OCI-LY3 (cell line): ENCODE measurements at regions not wholly inside any gene's neighbourhood (a gene's known extent, or its start where the extent isn't known, plus 50 kb on each side); places are given as distances from the start of the nearest gene placed in this dataset.

Source experiments
- H2AFZ ChIP-seq: fragments of 200-600, 300-600 bp; shearing (Covaris generic); 2 replicates; pipeline ENCODE4 v1.6.0; 2014; ENCODE audit warnings: antibody characterized with exemption, low read depth, low read length
- H3K27ac ChIP-seq: fragments of 200-600, 300-600 bp; sonication (generic); 2 replicates; pipeline ENCODE4 v1.5.1; 2014; ENCODE audit warnings: mild to moderate bottlenecking, low read length, moderate library complexity, mixed read lengths
- H3K27me3 ChIP-seq: fragments of 200-600, 300-600 bp; sonication (generic); 2 replicates; pipeline ENCODE4 v1.6.1; 2014; ENCODE audit warnings: low read depth, low read length, mixed read lengths
- H3K36me3 ChIP-seq: fragments of 200-600, 300-600 bp; sonication (generic); replicated peaks from 2 replicates; pipeline ENCODE3; 2014; ENCODE audit warnings: low read depth, low read length, mixed read lengths
- H3K4me1 ChIP-seq: fragments of 300-600, 200-600 bp; sonication (generic); 2 replicates; pipeline ENCODE4 v1.6.1; 2014; ENCODE audit warnings: low read length, mixed read lengths
- H3K4me2 ChIP-seq: fragments of 200-600, 300-600 bp; sonication (generic); 2 replicates; pipeline ENCODE4 v1.6.1; 2014; ENCODE audit warnings: low read length, mixed read lengths
- H3K4me3 ChIP-seq: fragments of 300-600, 200-600 bp; sonication (generic); 2 replicates; pipeline ENCODE4 v1.5.1; 2014; ENCODE audit warnings: antibody characterized with exemption, mild to moderate bottlenecking, low read length, moderate library complexity
- H3K79me2 ChIP-seq: fragments of 300-600, 200-600 bp; shearing (Covaris generic); 2 replicates; pipeline ENCODE4 v1.6.1; 2014; ENCODE audit warnings: mild to moderate bottlenecking, low read length, mixed read lengths
- H3K9ac ChIP-seq: fragments of 300-600, 200-600 bp; shearing (Covaris generic); 2 replicates; pipeline ENCODE4 v1.6.0; 2014; ENCODE audit warnings: mild to moderate bottlenecking, low read length, moderate library complexity
- H3K9me3 ChIP-seq: fragments of 200-600, 300-600 bp; shearing (Covaris generic); 2 replicates; pipeline ENCODE4 v1.6.1; 2014; ENCODE audit warnings: low read length, mixed read lengths; ENCODE audit not compliant: insufficient read depth
- H4K20me1 ChIP-seq: fragments of 200-600, 300-600 bp; sonication (generic); 2 replicates; pipeline ENCODE4 v1.6.1; 2016; ENCODE audit warnings: low read length, mixed read lengths; ENCODE audit not compliant: insufficient read depth
- EZH2phosphoT487 ChIP-seq: fragments of 200-600 bp; shearing (Covaris generic); IDR thresholded peaks from 2 replicates; pipeline ENCODE4 v1.6.1; 2018; ENCODE audit warnings: antibody characterized with exemption, mixed run types, low read depth
- TF ChIP-seq, protein P1 (sequence below): fragments of 200-600, 300-600 bp; sonication (generic); IDR thresholded peaks from 2 replicates; pipeline ENCODE4 v1.5.1; 2014; ENCODE audit warnings: antibody characterized with exemption, low read length, low read depth

DNA sequence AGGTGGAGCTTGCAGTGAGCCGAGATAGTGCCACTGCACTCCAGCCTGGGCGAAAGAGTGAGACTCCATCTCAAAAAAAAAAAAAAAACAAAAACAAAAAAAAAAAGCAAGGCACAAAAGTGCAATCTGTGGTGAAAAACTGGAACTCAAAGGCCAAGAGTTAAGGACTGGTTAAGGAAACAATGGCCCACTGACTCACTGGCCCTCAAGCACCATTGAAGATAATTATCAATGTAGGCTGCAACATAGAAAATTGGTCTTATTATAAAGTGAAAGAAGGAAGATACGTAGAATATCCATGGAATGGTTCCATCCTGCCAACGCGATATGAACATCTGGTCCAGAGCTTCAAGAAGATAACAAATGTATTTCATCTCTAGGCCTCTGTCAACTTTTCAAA lies 444.2 kb downstream of the SOX9 start:
- H3K4me1 ChIP-seq, result no peaks in the 10 kb centered on the region
- H3K79me2 ChIP-seq, result no peaks in the 10 kb centered on the region
- H3K27me3 ChIP-seq, result no peaks in the 10 kb centered on the region
- H4K20me1 ChIP-seq, result no peaks in the 10 kb centered on the region
- H2AFZ ChIP-seq, result no peak overlapping the region
- no peaks in the 10 kb centered on the region for H3K36me3 ChIP-seq
- no peak overlapping the region for H3K9ac ChIP-seq
- H3K4me2 ChIP-seq, result no peak overlapping the region
- H3K27ac ChIP-seq, result no peak overlapping the region
- no peak for TF ChIP-seq EZH2phosphoT487
- TF ChIP-seq, protein P1, sequence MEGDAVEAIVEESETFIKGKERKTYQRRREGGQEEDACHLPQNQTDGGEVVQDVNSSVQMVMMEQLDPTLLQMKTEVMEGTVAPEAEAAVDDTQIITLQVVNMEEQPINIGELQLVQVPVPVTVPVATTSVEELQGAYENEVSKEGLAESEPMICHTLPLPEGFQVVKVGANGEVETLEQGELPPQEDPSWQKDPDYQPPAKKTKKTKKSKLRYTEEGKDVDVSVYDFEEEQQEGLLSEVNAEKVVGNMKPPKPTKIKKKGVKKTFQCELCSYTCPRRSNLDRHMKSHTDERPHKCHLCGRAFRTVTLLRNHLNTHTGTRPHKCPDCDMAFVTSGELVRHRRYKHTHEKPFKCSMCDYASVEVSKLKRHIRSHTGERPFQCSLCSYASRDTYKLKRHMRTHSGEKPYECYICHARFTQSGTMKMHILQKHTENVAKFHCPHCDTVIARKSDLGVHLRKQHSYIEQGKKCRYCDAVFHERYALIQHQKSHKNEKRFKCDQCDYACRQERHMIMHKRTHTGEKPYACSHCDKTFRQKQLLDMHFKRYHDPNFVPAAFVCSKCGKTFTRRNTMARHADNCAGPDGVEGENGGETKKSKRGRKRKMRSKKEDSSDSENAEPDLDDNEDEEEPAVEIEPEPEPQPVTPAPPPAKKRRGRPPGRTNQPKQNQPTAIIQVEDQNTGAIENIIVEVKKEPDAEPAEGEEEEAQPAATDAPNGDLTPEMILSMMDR, result no peak
- H3K9me3 ChIP-seq, result no peaks in the 10 kb centered on the region
- no peak overlapping the region for H3K4me3 ChIP-seq

DNA sequence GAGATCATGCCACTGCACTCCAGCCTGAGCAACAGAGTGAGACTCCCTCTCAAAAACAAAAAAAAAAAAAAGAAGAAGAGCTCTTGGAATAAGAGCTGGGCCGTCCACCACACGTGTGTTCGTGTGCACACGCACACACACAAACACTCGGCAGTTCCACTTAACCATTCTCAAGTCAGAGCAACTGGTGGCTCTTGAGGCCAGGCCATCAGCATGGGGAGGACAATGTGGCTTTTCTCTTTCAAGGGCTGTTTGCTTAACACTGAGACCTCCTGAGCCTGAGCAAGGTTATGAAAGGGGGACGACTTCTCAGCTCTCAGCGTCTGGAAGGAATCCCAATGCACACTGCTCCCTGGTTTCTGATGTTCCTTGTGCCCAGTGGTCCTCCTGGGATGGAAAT lies 444.9 kb downstream of the SOX9 start:
- Histone ChIP-seq H4K20me1 (no peaks in the 10 kb centered on the region), H2AFZ (no peak overlapping the region), H3K9me3 (no peaks in the 10 kb centered on the region), H3K4me3 (no peak overlapping the region), H3K27ac (no peak overlapping the region), H3K27me3 (no peaks in the 10 kb centered on the region), H3K79me2 (no peaks in the 10 kb centered on the region), H3K4me2 (no peak overlapping the region), H3K9ac (no peak overlapping the region), H3K36me3 (no peaks in the 10 kb centered on the region), H3K4me1 (no peaks in the 10 kb centered on the region)
- TF ChIP-seq, protein P1, result no peak
- no peak for TF ChIP-seq EZH2phosphoT487

DNA sequence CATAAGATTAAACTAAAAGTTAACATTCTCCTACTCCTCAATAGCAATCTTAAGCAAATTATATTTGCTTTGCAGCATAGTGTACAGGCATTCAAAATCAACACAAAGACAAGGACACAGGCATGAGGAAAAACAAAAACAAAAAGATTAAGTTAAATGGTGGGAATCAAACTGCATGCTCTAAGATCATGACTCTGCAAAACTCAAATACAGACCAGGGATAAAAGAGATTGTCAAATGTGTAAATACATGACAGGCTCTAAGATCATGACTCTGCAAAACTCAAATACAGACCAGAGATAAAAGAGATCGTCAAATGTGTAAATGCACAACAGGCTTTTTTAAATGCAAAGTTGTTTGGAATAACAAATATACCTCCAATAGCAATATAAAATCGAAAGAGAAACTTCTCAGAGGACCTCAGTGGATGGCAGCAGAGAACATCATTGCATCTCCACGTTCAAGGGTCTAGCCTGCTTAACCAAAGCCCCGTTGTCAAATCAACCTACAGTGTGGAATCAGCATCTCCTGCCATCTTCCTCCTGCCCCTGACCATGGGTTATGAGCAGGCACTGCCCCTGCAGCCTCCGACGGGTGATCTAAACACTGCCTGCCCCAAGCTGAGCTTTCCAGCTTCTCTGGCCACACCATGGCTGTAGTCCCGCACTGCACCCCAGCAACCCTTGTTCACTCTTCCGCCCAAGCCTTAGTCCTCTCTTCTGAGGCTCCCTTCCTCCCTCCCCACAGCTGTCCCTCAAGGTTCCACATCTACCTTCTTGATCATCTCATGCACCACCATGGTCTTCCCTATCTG lies 446.1 kb downstream of the SOX9 start:
- TF ChIP-seq EZH2phosphoT487, result no peak
- TF ChIP-seq, protein P1, result no peak
- Histone ChIP-seq H2AFZ (no peak overlapping the region), H3K4me1 (no peaks in the 10 kb centered on the region), H3K9me3 (no peaks in the 10 kb centered on the region), H4K20me1 (no peaks in the 10 kb centered on the region), H3K4me3 (no peak overlapping the region), H3K27ac (no peak overlapping the region), H3K79me2 (no peaks in the 10 kb centered on the region), H3K4me2 (no peak overlapping the region), H3K27me3 (no peaks in the 10 kb centered on the region), H3K36me3 (no peaks in the 10 kb centered on the region), H3K9ac (no peak overlapping the region)

DNA sequence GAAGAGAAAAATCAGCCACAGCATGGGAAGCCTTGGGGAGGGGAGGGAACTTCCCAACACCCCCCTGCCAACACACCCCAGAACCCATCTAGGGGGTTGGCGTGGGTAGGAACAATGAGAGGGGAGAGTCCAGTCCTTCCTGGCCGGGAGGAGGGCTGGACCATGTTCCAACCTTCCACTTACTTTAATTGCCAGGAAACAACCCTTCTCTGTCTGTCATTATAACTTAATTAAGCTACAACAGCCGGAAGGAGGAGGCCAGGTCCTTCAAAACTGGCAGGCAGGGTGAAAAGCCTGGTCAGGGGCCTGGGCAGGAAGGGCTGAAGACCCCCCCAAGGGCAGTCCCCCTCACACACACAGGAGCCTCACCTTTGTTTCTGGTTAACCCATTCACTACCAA lies 447.0 kb downstream of the SOX9 start:
- Histone ChIP-seq H3K4me3 (no peak overlapping the region), H3K79me2 (no peaks in the 10 kb centered on the region)
- TF ChIP-seq, protein P1, result no peak
- TF ChIP-seq EZH2phosphoT487, result no peak

More for the DNA sequence above, 447.0 kb downstream of the SOX9 start:
- Histone ChIP-seq H3K27me3 (no peaks in the 10 kb centered on the region), H3K36me3 (no peaks in the 10 kb centered on the region), H3K9ac (no peak overlapping the region), H3K4me2 (no peak overlapping the region), H3K4me1 (no peaks in the 10 kb centered on the region), H3K27ac (no peak overlapping the region), H3K9me3 (no peaks in the 10 kb centered on the region), H2AFZ (no peak overlapping the region), H4K20me1 (no peaks in the 10 kb centered on the region)
